GM23338 (cell line): ENCODE measurements at regions not wholly inside any gene's neighbourhood (a gene's known extent, or its start where the extent isn't known, plus 50 kb on each side); places are given as distances from the start of the nearest gene placed in this dataset.
A peak's percentile ranks its signal among the peaks of the same experiment; 100 is the strongest.

Experiments used
- ATAC-seq: fragments of 200-7000 bp; cut with Tn5 transposase; 3 replicates; pipeline ENCODE4 v1.9.1; 2020
- DNase-seq: peaks from one replicate; pipeline ENCODE4 v3.0.0-alpha.2; 2015; ENCODE audit warnings: low spot score
- H2AFZ ChIP-seq: fragments of 200-600 bp; sonication (generic); 2 replicates; pipeline ENCODE4 v1.8.0; 2016; ENCODE audit warnings: antibody characterized with exemption, mild to moderate bottlenecking, moderate library complexity
- H3F3A ChIP-seq: fragments of 200-600 bp; sonication (generic); replicated peaks from 2 replicates; pipeline ENCODE4 v1.8.0; 2017; ENCODE audit warnings: antibody characterized with exemption, mixed run types, low read depth
- H3K27ac ChIP-seq: fragments of 200-600 bp; sonication (generic); 2 replicates; pipeline ENCODE4 v1.6.1; 2016; ENCODE audit warnings: low read depth
- H3K27me3 ChIP-seq: fragments of 200-600 bp; sonication (generic); 2 replicates; pipeline ENCODE4 v1.8.0; 2016; ENCODE audit warnings: mild to moderate bottlenecking, mixed run types, moderate library complexity; ENCODE audit not compliant: insufficient read depth
- H3K36me3 ChIP-seq: fragments of 200-600 bp; sonication (generic); 2 replicates; pipeline ENCODE4 v1.8.0; 2016; ENCODE audit warnings: mild to moderate bottlenecking; ENCODE audit not compliant: insufficient read depth
- H3K4me1 ChIP-seq: fragments of 200-600 bp; sonication (generic); 2 replicates; pipeline ENCODE4 v1.8.0; 2016; ENCODE audit warnings: mild to moderate bottlenecking, moderate library complexity; ENCODE audit not compliant: insufficient read depth
- H3K4me2 ChIP-seq: fragments of 200-600 bp; sonication (generic); 2 replicates; pipeline ENCODE4 v1.7.1; 2017; ENCODE audit warnings: mixed run types
- H3K4me3 ChIP-seq: fragments of 200-600 bp; sonication (generic); 2 replicates; pipeline ENCODE4 v1.6.1; 2016; ENCODE audit warnings: mixed run types
- H3K79me2 ChIP-seq: fragments of 200-600 bp; sonication (generic); replicated peaks from 2 replicates; pipeline ENCODE4 v1.8.0; 2017; ENCODE audit warnings: mild to moderate bottlenecking; ENCODE audit not compliant: insufficient read depth
- H3K9me2 ChIP-seq: fragments of 200-600 bp; sonication (generic); 2 replicates; pipeline ENCODE4 v1.8.0; 2017; ENCODE audit not compliant: insufficient read depth
- H4K20me1 ChIP-seq: fragments of 200-600 bp; sonication (generic); replicated peaks from 2 replicates; pipeline ENCODE4 v1.8.0; 2017; ENCODE audit warnings: mild to moderate bottlenecking; ENCODE audit not compliant: insufficient read depth
- H3K27ac Mint-ChIP-seq: 2 replicates; pipeline ENCODE4 v1.8.0; 2020; ENCODE audit warnings: inconsistent platforms, mild to moderate bottlenecking, moderate library complexity, mixed read lengths
- H3K27me3 Mint-ChIP-seq: 3 replicates; pipeline ENCODE4 v1.8.0; 2022; ENCODE audit warnings: low read depth, mild to moderate bottlenecking, moderate library complexity, mixed read lengths, inconsistent platforms; ENCODE audit not compliant: insufficient read depth, poor library complexity
- H3K36me3 Mint-ChIP-seq: 3 replicates; pipeline ENCODE4 v1.8.0; 2021; ENCODE audit warnings: low read depth, mild to moderate bottlenecking, inconsistent platforms, moderate library complexity, mixed read lengths
- H3K4me1 Mint-ChIP-seq: 3 replicates; pipeline ENCODE4 v1.8.0; 2020; ENCODE audit warnings: mild to moderate bottlenecking, inconsistent platforms, mixed read lengths
- H3K4me3 Mint-ChIP-seq: 3 replicates; pipeline ENCODE4 v1.8.0; 2021; ENCODE audit warnings: moderate library complexity, mild to moderate bottlenecking, inconsistent platforms, mixed read lengths
- H3K9me3 Mint-ChIP-seq: 3 replicates; pipeline ENCODE4 v1.8.0; 2020; ENCODE audit warnings: moderate library complexity, mild to moderate bottlenecking, inconsistent platforms, mixed read lengths
- CREB1 ChIP-seq: fragments of 250-450 bp; sonication (Bioruptor Pico); IDR thresholded peaks from 2 replicates; pipeline ENCODE4 v1.5.0; 2020; ENCODE audit warnings: low read depth, mild to moderate bottlenecking, moderate library complexity
- ETS1 ChIP-seq: IDR thresholded peaks from 2 replicates; pipeline ENCODE4 v1.6.1; 2016; ENCODE audit warnings: antibody characterized with exemption
- EZH2 ChIP-seq: fragments of 200-600 bp; sonication (generic); IDR thresholded peaks from one replicate; pipeline ENCODE4 v1.8.0; 2017; ENCODE audit warnings: antibody characterized with exemption, mild to moderate bottlenecking, low read depth; ENCODE audit not compliant: unreplicated experiment
- EZH2phosphoT487 ChIP-seq: fragments of 200-600 bp; sonication (generic); IDR thresholded peaks from one replicate; pipeline ENCODE4 v1.8.1; 2018; ENCODE audit warnings: antibody characterized with exemption; ENCODE audit not compliant: unreplicated experiment
- JUNB ChIP-seq: IDR thresholded peaks from one replicate; pipeline ENCODE4 v1.6.1; 2016; ENCODE audit warnings: antibody characterized with exemption; ENCODE audit not compliant: unreplicated experiment
- NANOG ChIP-seq: IDR thresholded peaks from 2 replicates; pipeline ENCODE4 v1.6.1; 2016; ENCODE audit warnings: antibody characterized with exemption, borderline replicate concordance
- REST ChIP-seq: IDR thresholded peaks from one replicate; pipeline ENCODE4 v1.6.1; 2018; ENCODE audit warnings: antibody characterized with exemption; ENCODE audit not compliant: unreplicated experiment
- STAT1 ChIP-seq: IDR thresholded peaks from one replicate; pipeline ENCODE4 v1.6.1; 2016; ENCODE audit warnings: antibody characterized with exemption; ENCODE audit not compliant: unreplicated experiment
- ZNF331 ChIP-seq: fragments of 250-450 bp; sonication (Bioruptor Pico); IDR thresholded peaks from 2 replicates; pipeline ENCODE4 v1.5.0; 2020; ENCODE audit warnings: low read depth, mild to moderate bottlenecking, moderate library complexity
- ZNF462 ChIP-seq: fragments of 250-450 bp; sonication (Bioruptor Pico); IDR thresholded peaks from 2 replicates; pipeline ENCODE4 v1.5.0; 2020; ENCODE audit warnings: mild to moderate bottlenecking, moderate library complexity

- Mint-ChIP-seq H3K36me3 (no peaks in the 10 kb centered on the region), H3K4me3 (no peak overlapping the region), H3K27ac (no peak overlapping the region), H3K4me1 (peaks cover 2% of the 10 kb centered on the region; the same call in 1 of the 3 replicates), H3K27me3 (peaks cover 1% of the 10 kb centered on the region), H3K9me3 (no peaks in the 10 kb centered on the region)
- Histone ChIP-seq H3K27ac (no peak overlapping the region), H3K9me2 (no peaks in the 10 kb centered on the region), H3K4me1 (no peaks in the 10 kb centered on the region), H4K20me1 (no peaks in the 10 kb centered on the region), H3F3A (no peaks in the 10 kb centered on the region), H2AFZ (no peak overlapping the region), H3K36me3 (no peaks in the 10 kb centered on the region), H3K4me3 (no peak overlapping the region), H3K4me2 (no peak overlapping the region), H3K27me3 (no peaks in the 10 kb centered on the region), H3K79me2 (no peaks in the 10 kb centered on the region)
- ATAC-seq: no peak
- DNase-seq: no peak
- no peak for TF ChIP-seq JUNB
- no peak for TF ChIP-seq EZH2phosphoT487
- TF ChIP-seq ZNF331: no peak
- TF ChIP-seq STAT1: no peak
Measured at GRCh38 chr4:125904802-125905201, 590.0 kb downstream of the FAT4 start.

GRCh38 chr4:125911058-125911457, 596.3 kb downstream of the FAT4 start:
- Mint-ChIP-seq H3K36me3 (peaks cover 21% of the 10 kb centered on the region), H3K4me3 (no peak overlapping the region), H3K9me3 (peaks cover 15% of the 10 kb centered on the region; the same call in 2 of the 3 replicates), H3K27ac (peak overlapping the region; percentile 31), H3K4me1 (peaks cover 11% of the 10 kb centered on the region), H3K27me3 (peaks cover 1% of the 10 kb centered on the region)
- H3F3A ChIP-seq: no peaks in the 10 kb centered on the region
- ATAC-seq (no peak), DNase-seq (no peak)
- no peaks in the 10 kb centered on the region for H3K9me2 ChIP-seq
- H2AFZ ChIP-seq: no peak overlapping the region
- no peaks in the 10 kb centered on the region for H4K20me1 ChIP-seq
- no peak overlapping the region for H3K27ac ChIP-seq
- H3K4me1 ChIP-seq: no peaks in the 10 kb centered on the region
- no peaks in the 10 kb centered on the region for H3K79me2 ChIP-seq
- H3K27me3 ChIP-seq: no peaks in the 10 kb centered on the region
- H3K4me3 ChIP-seq: no peak overlapping the region
- no peak overlapping the region for H3K4me2 ChIP-seq
- H3K36me3 ChIP-seq: no peaks in the 10 kb centered on the region
- no peak for TF ChIP-seq REST
- TF ChIP-seq ZNF462 (CRISPR knock-in tag): no peak
- TF ChIP-seq CREB1 (CRISPR knock-in tag): no peak
- TF ChIP-seq EZH2: no peak
- no peak for TF ChIP-seq NANOG
- no peak for TF ChIP-seq ETS1
